HS-5 (cell line): ENCODE measurements at regions not wholly inside any gene's neighbourhood (a gene's known extent, or its start where the extent isn't known, plus 50 kb on each side); places are given as distances from the start of the nearest gene placed in this dataset.

Source experiments
- DNase-seq: peaks from one replicate; pipeline ENCODE4 v3.0.0-alpha.2; 2012; ENCODE audit warnings: low read depth

DNA sequence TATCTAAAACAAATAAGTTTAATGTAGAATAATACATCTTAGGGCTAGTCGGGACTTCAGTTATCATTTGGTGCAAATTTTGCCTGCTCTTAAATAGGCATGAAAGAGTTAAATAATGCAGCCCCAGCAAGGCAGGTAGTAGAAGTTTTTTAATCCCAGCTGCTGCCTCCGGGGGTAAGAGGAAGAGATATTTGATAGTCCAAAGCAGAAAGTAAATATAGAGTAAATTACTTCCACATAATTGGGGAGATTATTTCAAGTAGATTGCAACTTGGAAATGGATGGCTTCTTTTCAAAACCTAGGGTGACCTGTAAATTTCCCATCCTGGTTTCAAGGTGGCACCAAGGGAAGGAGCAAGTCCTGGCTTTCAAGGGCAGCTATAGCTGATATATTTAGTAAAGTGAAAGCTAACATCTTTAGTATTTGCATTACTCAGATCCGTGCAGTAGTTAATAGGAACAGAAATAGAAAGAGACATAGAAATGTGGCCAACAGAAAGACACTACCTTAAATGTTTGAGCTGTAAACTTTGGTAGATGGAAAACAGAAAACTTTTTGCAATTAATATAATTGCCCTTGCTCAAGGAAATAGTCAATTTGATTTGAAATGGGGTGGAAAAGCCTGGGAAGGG lies 109.1 kb downstream of the LMO4 start:
- no peak for DNase-seq

DNA sequence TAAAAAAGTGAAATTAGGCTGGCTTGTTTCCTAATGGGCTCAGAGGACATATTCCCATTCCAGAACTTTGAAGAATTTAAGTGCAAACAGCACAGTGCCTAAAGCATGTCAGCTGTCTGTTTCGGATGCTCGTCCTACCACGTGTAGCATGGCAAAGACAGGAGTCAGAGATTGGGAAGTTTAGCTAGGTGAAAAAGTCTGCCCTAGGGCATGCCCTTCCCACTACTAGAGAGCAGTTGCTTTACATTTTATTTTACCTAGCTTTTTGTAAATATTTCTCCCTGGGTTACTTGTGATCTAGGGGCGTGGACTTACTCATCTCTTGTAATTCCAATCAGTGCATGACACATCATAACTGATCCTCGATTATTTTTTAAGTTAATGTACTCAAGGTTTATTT lies 111.1 kb downstream of the LMO4 start:
- DNase-seq, result no peak

DNA sequence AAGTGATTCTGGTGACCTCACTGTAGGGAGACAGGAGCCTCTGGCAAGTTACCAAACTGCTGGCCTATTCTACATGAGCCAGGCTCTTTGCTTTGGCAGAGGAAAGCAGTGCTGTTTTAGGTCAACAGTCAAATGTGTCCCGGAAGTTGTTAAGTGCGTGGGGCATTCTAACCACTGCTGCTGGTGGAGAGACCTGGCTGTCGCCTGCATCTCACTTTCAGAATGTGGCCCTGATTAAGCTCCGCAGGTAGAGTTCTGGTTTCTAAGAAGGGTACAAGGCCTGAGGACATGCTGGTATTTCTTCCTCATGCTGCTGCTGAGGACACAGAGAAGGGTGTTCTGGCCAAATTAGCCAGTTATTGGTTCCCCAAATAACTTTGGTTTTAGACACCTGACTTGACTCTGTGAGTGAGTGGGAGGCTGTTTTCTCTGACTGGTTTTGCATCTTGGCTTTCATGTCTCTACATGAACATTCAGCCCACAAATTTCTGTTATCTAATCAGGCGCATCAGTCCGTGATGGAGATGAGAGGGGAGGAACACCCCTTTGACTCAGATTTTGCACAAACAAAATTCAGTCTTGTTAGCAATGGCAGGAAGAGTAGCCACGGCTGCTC lies 120.8 kb downstream of the LMO4 start:
- no peak for DNase-seq

DNA sequence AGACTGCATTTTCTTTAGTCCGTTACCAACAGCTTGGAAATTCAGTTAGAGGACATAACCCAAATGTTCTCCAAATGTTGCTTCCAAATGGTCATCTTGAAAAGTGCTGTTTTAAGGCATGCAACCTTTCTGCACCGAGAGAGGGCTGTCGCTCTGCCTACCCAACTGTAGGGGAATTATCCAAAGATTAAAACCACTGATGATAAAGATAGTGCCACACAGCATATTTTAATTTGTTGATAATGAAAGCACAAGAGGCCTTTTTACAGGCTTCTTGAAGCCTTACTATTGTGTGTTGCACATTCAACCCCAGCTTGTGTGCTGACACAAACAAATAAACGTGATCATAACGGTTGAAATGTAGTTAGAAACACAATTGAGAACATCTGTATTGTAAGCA lies 121.5 kb downstream of the LMO4 start:
- DNase-seq, result no peak

DNA sequence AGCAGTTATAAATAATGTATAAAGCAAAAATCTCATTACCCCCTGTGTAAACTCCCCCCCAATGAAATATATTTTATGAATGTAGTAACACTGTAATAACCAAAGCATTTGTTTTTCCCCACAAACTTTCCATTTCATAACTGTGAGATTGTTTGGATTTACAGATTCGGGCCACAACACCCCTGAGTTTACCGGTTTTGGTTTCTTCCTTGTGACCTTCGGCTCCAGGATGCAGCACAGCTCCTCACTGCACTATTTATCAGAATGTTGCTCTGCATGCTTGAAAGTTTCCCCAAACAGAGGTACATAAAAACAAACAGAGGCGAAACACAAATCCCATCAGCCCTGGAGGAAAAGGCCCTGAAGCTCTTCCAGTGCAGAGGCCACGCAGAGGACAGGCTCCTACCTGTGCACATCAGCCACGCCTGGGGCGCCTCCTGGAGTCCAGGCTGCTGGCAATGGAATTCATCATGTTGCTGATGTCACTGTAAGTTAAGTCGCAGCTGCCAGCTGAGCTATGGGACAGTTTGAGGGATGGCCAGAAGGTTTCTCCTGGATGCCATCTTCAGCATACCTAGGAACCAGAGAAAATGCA lies 122.0 kb downstream of the LMO4 start:
- no peak for DNase-seq

DNA sequence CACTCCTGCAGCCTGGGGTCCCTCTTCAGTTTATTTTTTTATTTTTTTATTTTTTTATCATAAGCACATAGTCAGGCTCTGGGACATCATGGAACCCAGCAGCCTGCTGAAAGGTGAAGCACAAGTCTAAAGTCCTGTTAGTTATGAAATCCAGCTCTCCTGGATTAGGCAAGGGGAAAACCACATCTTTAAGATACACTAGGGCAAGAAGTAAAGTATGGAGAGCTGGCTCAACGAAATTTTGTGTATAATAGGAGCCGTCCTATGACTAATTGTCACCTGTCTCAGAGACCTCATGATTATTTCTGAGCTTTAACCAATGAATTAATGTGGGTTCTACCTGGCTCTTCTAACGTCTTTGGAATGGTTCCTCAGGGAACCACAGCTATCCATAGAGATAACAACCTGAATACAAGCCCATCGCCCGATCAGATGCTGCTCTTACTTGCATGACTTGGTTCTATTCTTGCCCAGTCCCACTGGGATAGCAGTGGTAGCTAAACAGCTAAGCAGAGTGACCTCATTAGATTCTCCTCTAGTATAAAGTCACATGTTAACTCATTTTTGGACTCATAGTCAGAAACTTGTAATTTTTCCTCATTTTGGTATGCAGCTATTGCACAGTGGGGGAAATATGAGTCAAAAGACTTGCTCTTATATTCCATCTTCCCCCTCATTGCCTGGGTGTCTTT lies 122.7 kb downstream of the LMO4 start:
- peak; percentile 23 for DNase-seq

DNA sequence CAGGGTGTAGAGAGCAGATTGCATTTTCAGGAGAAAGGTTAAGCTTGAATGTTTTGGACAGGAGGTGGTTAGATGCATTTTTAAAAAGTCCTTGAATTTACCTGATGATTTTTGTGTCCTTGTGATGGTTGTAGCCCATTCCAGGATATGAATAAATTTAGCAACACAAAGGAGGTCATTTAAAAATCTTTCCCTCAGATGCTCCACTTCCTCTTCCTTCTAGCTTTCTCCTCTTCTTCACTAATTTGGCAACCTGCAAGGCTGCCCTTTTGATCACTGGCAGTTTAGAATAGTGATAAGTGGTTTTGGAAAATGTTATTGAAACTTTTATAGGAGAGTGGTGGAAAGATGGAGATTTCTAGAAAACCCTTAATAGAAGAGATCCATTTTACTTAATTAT lies 124.0 kb downstream of the LMO4 start:
- no peak for DNase-seq

DNA sequence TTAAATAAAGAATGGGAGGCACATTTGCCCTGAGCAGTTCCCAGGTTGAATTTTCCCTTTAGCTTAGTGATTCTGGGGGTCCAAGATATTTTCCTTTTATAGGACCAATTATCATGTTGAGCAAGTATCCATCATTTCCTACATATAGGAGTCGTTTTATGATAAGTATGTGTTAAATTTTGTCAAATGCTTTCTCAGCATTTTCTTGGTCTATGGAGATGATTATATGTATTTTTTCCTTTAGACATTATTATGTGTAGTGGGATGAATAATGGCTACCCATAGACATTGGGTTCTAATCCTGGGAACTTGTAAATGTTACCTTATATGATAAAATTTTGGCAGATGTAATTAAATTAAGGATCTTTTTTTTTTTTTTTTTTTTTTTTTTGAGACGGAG lies 128.7 kb downstream of the LMO4 start:
- DNase-seq, result no peak

DNA sequence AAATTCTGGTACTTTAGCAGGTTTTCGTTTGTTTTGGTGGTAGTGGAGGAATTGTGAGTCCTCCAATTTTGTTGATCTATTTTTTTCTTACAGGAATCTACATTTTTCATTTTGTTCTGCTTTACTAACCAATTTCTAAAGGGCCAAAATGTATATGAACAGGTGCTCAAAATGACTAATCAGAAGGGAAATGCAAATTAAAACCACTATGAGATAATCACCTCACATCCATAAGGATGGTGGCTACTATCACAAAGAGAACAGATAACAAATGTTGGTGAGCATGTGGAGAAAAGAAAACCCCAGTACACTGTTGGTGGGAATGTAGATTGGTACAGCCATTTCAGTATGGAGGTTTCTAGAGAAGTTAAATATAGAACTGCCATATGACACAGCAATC lies 134.2 kb downstream of the LMO4 start:
- no peak for DNase-seq

DNA sequence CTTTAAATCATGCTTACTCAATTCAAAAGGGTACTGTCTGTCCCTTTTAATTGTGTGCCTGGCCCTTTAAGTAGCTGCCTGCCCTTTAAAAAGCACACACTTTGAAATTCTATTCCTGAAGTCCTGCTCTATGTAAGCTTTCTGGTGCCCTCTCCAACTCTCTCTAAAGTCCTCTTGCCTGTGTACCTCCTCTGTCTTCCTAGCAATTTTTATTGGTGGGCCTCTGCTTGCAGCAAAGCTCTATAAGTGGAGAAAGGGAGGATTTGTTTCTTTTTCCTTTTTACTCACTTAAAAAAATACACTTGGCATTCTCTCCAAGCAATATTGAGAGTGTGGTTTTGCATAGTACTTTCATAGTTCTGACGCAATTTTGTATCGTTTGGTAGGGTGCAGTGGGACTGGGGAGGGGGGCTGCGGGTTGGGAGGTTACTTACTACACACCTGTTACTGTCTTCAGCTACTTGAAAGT lies 135.4 kb downstream of the LMO4 start:
- no peak for DNase-seq

DNA sequence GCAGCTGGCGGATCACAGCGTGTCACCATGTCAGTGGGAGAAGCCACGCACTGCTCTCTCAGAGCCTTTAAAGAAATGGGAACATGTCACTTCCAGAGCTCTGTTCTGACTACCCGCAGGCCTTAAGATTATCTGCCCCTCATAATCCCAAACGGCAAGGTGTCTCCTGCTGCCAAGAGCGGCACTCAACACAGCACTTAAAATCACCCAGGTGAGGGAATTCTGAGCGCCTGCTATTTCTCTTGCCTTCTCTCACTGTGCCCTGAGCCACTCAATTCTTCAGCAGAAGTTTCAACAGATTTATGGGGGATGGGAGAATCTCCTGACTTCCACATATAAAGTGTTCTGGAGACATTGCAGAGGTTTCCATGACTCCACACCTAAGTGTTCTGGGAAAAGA lies 137.9 kb downstream of the LMO4 start:
- DNase-seq, result no peak

DNA sequence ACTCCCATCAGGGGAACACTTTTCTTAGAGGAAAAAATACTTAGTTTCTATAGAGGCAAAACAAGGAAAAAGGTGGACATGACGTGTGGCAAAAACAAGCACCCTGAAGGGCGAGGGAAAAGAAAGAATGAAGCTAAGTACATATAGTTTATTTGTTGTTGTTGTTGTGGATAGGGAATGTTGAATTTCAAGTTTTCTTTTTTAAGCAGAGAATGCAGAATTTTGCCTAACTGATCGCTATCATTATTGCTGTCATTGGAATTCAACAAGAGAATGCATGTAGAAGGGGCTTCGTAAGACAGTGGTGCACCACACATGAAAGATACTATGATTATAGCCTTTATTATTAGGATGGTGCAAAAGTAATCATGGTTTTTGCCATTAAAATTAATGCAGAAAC lies 144.0 kb downstream of the LMO4 start:
- DNase-seq, result no peak

DNA sequence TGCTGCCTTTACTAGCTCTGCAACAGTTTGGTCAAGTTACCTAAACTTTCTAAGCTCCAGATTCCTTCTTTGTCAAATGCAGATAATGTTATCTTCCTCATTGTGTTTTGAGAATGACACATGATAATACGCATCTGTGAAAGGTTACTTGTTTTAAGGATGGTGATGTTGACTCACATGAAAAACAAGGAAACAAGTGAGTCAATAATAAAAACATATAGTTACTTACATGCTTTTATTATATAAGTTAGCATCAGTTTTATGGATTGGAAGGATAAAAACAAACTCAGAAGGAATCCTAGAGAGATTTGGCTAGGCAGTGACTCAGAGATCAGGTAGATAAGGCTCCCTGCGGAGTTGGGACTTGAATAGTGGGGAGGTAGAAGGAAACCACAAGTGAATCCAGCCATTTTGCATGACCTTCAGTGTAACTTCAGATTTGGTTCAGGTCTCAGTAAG lies 144.6 kb downstream of the LMO4 start:
- DNase-seq, result no peak

DNA sequence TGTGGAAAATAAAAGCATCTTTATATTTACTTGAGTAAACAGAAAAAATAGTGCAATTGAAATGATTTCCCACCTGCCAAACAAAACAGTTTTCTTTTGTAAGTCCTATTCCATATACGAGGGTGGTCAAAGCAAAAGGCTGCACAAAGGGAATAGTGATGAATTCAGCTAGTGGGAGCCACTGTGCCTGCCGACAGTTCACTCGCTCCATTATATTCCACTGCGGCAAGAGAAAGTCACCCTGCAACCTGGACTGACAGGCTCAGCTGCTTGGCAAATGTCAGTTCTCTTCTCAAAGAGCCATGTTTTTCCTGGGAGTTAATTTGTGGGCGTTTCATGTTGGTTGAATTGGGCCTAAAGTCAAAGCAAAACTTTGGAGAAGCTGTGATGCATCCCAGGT lies 145.4 kb downstream of the LMO4 start:
- DNase-seq, result no peak

DNA sequence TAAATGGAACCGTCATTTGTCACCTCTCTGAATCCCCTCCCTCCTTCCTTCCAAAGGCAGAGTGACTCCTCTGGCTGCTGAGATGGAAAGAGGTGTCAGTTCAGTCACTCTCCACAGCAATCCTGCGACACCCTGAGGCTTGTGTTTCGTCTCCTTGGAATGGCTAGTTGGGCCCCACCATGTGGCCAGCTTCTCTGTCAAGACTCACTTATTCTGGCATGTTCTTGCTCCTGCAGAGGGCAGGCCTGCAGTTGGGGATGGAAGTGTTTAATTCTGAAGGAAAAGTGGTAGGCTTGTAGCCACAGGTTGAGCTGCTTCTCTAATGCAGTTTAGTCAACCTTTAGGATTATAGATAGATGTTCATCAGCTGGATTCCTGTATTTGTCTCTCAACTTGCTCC lies 149.6 kb downstream of the LMO4 start:
- no peak for DNase-seq

DNA sequence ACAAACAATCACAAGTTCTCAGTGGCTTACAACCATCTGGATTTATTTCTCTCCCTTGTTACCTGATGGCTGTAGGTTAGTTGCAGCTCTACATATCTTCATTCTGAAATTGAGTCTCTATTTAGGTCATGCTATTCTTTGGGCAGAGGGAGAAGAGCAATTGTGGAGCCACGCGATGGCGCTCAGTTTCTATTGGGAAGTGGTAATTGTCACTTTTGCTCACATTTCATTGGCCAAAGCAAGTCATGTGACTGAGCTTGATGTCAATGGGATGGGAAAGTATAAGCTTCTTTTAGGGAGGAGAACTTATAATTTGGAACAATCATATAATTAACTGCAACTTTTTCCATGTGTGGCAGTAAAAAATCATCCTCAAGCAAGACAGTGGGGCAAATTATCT lies 166.5 kb downstream of the LMO4 start:
- DNase-seq, result no peak

DNA sequence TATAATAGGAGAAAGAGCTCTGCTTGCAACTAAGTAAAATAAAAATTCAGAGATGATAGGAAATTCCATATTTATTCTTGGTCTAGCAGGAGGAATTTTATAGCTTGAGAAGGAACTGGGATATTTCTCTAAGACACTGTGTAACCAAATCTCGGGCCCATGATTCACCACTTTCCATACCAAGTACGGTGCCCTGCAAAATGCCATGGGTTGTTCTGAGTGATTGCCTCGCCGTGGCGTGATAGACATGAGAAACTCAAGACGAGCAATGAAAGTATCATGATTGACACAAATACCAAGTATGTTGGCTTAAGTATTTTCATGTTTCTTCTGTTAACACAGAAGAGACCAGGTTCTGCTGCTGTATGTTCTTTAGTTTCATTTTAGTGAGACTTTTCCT lies 167.2 kb downstream of the LMO4 start:
- no peak for DNase-seq

DNA sequence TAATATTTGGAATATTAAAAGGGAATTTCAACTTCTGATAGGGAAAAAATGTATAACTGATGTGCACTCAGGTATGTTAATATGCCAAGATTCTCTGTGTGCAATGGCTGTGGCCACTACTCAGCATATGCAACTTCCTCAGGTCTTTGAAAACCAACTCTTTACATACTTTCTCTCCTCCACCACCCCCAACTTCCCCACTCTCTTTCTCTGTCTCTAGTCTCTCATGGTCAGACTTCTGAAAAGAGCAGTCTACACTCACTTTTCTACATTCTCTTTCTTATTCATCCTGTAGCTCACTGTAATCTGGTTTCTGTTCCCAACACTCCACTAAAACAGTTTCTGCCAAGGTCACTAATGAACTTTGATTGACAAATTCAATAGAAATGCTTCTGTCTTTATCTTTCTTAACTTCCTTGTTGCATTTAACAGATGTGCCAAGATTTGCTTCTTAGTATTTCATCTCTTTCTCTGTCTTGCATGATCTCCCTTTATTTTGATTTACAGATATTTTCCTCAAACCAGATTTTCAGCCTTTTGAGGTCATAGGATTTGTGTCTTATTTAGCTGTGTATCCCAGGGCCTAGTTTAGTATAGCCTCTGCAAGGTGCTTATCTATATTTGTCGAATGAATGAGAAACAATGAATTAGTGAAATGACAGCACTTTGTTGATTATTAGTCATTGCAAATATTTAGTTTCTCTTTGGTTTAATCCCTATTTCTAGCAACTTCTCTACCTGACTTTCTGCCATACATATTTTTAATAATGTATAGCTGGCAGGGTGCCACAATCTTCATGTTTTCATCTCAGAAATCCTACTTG lies 168.9 kb downstream of the LMO4 start:
- no peak for DNase-seq

DNA sequence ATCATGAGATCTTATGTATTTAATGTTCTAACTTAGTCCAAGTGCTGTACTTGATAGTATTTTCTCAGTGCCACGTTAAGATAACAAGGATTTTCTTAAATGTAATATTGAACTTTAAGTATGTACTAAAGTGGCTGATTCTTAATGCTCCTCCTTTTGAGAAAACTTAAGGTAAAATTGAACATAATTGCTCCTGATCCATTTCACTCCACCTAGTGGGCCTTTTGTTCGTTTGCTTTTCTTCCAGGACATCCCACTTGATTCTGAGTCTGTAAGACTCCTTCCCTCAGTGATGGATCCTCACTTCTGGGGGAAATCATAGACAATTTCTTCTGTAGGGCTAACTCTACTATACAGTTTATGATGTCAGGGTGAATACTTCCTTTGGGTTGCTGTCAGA lies 173.1 kb downstream of the LMO4 start:
- DNase-seq, result no peak

DNA sequence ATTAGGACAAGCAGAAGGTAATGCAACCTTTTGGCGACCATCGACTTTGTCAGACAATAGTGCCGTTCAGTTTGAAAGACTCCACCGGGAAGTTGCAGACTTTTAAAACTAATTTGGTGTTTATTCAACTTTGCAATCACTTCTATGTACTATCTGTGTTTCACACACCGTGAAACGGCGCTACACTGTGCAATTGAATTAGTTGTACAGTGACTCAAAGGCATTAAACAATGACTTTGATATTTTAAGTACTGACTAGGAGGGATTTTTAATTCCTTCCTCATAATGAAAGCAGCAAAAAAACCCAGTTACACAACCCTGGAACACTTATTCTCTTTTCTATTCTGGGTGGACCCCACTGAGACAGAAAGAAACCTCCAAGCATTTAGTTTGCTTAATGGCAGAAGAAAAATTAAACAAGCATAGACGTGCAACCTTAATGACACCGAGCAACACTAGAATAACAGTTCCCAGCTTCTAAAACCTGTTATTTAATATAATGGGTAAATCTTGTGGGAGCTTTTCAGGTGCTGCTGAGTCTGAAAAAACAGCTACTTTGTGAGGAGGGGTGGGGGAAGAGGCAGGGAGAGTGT lies 176.8 kb downstream of the LMO4 start:
- no peak for DNase-seq

DNA sequence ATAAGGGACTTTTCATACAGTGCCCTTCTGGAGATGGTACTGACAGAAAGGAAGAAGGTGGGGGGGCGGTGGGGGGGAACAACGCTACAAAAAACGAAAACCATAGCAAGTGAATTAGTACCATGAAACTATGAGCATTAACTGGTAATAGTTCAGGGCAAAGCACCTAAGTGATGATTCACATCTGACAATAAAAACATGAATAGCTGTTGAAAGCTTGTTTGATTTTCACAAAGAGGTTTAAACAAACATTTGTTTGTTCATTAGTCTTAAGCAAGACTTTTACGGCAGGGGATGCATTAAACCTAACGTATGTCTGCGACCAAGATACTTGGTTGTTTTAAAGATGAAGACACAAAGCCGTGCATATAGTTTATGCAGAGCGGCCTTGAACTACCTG lies 177.5 kb downstream of the LMO4 start:
- DNase-seq, result no peak

DNA sequence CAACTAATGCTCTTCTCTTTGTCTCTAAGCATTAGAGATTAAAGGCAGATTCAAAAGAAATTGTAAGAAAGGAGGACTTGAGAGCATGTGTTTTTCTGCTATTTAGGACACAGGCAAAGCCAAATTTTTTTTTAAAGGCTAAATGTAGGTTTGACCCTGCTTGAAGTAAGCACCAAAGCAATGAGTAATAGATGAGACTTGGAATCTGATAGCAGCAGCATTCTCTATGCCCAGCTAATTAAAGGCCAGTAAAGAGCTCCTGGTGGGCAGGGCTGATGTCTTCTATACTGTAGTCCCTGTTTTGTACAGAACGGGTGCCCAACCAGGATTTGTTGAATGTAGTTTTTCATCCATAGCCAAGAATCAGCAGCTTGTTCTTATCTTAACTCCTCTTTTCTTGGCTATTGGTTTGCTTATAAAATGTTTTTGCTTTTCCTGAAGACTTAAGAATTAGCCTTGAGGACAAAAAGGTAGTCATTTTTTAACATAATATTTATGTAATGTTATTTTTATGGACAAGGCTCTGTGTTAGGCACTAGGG lies 179.6 kb downstream of the LMO4 start:
- DNase-seq, result peak; percentile 19
